Breast epithelium (tissue), 4 donors: ENCODE measurements at regions not wholly inside any gene's neighbourhood (a gene's known extent, or its start where the extent isn't known, plus 50 kb on each side); places are given as distances from the start of the nearest gene placed in this dataset.
"Not testable (repeated sequence)": the region's sequence is repeated elsewhere in the genome, so short reads cannot be mapped to it uniquely, and the experiment has no call there.

Experiments
- DNase-seq, 2 donors: peaks; one replicate each; pipeline ENCODE4 v3.0.0-alpha.2; 2019; ENCODE audit warnings: low spot score in 2 of 2
- H3K27ac ChIP-seq, 2 donors: fragments of 200-600 bp; sonication (generic) in 1 of 2; one replicate each; pipeline ENCODE4 v1.5.1; 2016 to 2019; ENCODE audit warnings: mild to moderate bottlenecking in 1 of 2
- H3K27me3 ChIP-seq, 2 donors: fragments of 200-600 bp; sonication (generic) in 1 of 2; one replicate each; pipeline versions ENCODE4 v1.5.1 to v1.6.0; 2017 to 2019; ENCODE audit warnings: control low read depth in 1 of 2, mild to moderate bottlenecking in 1 of 2
- H3K36me3 ChIP-seq: fragments of 200-600 bp; one replicate; pipeline ENCODE4 v1.5.1; 2019
- H3K4me1 ChIP-seq, 2 donors: fragments of 200-600 bp; sonication (generic); one replicate each; pipeline ENCODE4 v1.5.1; 2016 to 2019; ENCODE audit warnings: control low read depth in 1 of 2
- H3K4me3 ChIP-seq, 3 donors: fragments of 200-600 bp; sonication (generic); 1 replicate in 2 of 3; 2 replicates in 1 of 3; pipeline ENCODE4 v1.5.1; 2016 to 2019; ENCODE audit warnings: mild to moderate bottlenecking in 3 of 3, moderate library complexity in 2 of 3
- H3K9me3 ChIP-seq, 2 donors: fragments of 200-600 bp; sonication (generic) in 1 of 2; one replicate each; pipeline ENCODE4 v1.5.1; 2016 to 2019; ENCODE audit warnings: control low read depth in 1 of 2
- intact Hi-C: fragments of 100-400 bp; cut with DNase I; formaldehyde crosslinking; loops from one replicate; pipeline ENCODE4 v1.15.1; 2023; ENCODE audit warnings: low total_unique reads

DNA sequence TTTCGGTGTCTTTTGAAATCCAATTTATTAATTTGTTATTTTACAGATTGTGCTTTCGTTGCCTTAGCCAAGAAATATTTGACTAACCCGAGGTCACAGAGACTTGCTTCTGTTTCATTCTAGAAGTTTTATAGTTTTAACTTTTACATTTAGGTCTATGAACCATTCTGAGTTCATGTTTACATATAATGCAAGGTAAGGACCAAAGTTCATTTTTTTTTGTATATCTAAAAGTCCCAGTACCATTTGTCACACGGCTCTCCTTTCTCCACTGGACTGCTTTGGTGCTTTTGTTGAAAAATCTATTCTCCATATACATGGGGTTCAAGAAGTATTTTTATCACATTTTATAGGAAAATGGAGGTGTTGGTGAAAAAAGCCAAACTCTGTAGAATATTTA lies 411.4 kb upstream of the SPATA31A3 start:
- H3K27ac ChIP-seq, DNase-seq, intact Hi-C loops, H3K4me3 ChIP-seq, H3K36me3 ChIP-seq, H3K27me3 ChIP-seq, H3K4me1 ChIP-seq, H3K9me3 ChIP-seq: not testable (repeated sequence)

DNA sequence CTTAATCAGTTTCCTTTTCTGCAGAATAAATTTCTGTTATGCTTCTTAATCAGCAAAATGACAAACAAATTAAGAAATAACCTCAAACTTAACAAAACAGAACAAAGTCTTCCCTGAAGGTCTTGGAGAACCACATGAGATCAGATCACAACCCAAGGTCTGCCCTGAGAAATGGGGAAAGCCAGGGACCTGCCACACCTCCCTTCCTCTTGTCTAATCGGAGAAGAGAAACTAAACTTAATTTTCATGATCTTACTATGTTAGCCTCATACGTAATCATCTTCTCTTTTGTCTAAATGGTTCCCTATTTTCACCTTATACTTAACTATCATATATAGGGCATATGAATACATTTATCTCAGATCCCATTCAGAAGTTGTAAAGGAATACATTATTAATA lies 405.4 kb upstream of the SPATA31A3 start:
- intact Hi-C loops, H3K27me3 ChIP-seq, H3K9me3 ChIP-seq, H3K4me3 ChIP-seq, DNase-seq, H3K4me1 ChIP-seq, H3K36me3 ChIP-seq, H3K27ac ChIP-seq: not testable (repeated sequence)

DNA sequence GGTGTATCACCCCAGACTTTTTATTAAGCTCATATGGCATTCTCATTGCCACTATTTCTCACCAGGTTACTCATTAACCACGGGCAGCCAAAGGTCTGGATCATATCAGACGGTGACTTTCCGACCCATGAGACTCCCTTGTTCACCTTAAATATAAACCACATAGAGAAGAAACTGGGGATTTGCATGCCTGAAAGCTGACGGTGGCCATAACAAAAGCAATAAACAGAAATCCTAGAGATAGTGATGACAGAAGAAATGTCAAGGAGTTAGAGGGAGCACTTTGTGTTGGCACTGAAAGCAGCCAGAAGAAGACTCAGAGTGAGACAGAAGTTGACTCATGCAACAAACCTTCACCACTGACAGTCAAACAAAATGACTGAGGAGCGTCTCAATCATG lies 402.4 kb upstream of the SPATA31A3 start:
- H3K27ac ChIP-seq, DNase-seq, intact Hi-C loops, H3K4me1 ChIP-seq, H3K27me3 ChIP-seq, H3K4me3 ChIP-seq, H3K36me3 ChIP-seq, H3K9me3 ChIP-seq: not testable (repeated sequence)

DNA sequence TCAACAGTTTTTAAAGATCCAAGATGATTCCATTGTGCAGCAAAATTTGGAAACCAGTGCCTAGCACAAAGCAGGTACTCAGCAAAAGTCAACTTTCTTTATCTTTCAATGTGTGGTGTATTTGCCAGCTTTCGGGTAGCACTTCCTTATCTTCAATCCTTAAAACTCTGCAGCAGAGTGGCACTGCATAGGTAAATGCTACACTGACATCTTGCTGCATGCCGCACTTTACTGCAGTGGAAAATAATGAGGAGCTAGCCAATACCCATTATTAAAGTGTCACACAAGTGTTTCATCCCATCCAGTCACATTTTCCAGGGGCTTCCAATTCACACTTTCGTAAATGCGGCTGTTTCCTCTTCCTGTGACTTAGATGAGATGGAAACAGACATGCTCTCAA lies 401.7 kb upstream of the SPATA31A3 start:
- DNase-seq, H3K36me3 ChIP-seq, H3K27me3 ChIP-seq, H3K9me3 ChIP-seq, H3K27ac ChIP-seq, intact Hi-C loops, H3K4me1 ChIP-seq, H3K4me3 ChIP-seq: not testable (repeated sequence)

DNA sequence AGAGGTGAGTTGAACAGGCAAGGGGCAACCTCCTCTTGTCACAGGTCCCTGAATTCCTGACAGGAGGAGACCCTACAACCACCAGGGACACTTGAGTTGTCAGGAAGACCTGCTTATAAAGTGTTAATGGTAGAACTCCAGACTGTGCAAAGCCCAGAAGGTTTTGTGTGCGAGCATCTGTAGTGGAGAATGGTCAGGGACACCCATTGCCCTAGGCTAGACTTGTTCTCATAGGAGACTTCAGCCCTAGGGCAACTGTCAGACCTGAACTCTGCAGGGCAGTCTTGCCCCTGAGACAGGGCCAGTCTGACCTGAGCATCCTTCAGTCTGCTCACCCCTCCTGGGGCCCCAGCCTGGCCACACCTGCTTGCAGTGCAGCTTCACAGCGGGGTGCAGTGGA lies 377.3 kb upstream of the SPATA31A3 start:
- H3K27me3 ChIP-seq, intact Hi-C loops, H3K27ac ChIP-seq, H3K9me3 ChIP-seq, DNase-seq, H3K4me1 ChIP-seq, H3K36me3 ChIP-seq, H3K4me3 ChIP-seq: not testable (repeated sequence)

DNA sequence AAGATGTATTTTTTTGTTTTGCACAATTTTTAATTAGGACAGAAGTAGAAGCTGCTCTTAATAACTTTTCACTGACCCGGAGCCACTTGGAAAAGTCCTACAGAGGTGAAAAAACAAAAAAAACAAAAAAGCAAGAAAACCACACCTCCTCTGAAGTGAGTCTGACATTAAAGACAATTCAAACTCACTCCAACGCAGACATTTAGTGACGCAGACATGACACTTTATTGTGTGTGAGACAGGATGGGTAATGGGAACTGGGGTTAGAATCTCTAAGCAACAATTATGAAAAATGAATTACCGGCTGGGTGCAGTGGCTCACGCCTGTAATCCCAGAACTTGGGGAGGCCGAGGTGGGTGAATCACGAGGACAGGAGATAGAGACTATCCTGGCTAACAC lies 370.0 kb upstream of the SPATA31A3 start:
- H3K27ac ChIP-seq, H3K4me1 ChIP-seq, H3K4me3 ChIP-seq, H3K36me3 ChIP-seq, DNase-seq, intact Hi-C loops, H3K9me3 ChIP-seq, H3K27me3 ChIP-seq: not testable (repeated sequence)

DNA sequence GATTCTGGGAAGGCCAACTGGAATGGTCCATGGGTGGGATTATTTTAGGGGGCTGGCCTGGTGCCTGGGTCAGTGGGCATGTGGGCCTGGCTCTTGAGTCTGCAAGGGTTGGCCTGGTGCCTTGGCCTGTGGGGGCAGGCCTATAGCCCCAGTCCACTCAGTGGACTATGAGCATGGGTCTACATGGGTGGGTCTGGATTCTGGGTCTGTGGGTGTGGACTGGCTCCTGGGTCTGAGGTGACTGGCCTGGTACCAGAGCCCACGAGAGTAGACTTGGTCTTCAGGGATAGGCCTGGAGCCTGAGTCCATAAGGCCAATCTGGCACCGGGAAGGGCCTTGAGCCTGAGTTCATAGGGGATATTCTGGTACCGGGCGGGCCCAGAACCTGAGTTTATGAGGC lies 361.6 kb upstream of the SPATA31A3 start:
- H3K27me3 ChIP-seq, DNase-seq, H3K9me3 ChIP-seq, H3K4me3 ChIP-seq, H3K27ac ChIP-seq, intact Hi-C loops, H3K4me1 ChIP-seq, H3K36me3 ChIP-seq: not testable (repeated sequence)

DNA sequence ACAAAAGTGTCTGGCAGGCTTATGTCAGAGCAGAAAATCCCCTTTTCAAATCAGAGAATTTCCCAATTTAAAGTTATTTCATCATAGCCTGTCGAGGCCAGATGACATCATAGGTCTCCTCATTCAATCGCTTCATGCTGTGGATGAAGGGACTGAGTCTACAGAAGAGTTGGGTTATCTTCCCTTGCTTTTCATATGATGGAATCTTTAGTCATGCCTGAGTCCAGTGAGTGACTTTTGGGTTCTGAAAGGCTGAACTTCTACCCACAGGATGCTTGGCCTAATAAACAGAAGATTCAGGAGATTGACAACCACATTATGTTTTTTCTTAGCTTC lies 357.0 kb upstream of the SPATA31A3 start:
- H3K4me3 ChIP-seq, H3K27ac ChIP-seq, H3K36me3 ChIP-seq, H3K4me1 ChIP-seq, intact Hi-C loops, DNase-seq, H3K9me3 ChIP-seq, H3K27me3 ChIP-seq: not testable (repeated sequence)

DNA sequence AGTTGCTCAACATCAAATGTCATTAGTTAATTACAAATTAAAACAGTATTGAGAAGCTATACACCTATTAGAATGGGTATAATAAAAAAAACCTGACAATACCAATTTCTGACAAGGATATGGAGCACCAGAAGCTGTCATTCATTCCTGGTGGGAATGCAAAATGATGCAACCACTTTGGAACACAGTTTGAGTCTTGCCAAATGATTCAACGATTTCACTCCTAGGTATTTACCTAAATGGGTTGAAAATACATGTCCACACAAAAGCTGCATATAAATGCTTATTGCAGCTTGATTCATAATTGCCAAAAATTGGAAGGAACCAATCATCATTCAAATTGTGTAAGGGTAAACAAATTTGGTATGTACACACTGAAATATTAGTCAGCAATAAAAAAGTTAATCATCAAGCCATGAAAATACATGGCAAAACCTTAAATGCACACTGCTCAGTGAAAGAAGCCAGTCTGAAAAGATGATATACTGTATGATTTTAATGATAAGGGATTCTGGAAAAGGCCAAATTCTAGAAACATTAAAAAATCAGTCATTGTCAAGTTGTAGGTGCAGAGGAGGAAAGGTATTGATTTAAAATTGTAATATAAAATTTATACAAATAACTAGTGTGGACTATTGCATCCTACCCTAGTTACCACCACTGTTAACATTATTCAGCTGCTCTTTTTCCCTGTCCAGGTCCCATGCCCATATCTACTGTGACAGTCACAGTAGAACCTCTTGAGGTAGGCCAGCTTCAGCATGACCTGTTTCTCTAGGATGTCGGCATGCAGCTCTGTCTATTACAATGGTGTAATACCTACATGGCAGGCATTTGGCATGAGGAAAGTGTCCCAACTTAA lies 356.4 kb upstream of the SPATA31A3 start:
- DNase-seq, intact Hi-C loops, H3K27me3 ChIP-seq, H3K4me3 ChIP-seq, H3K36me3 ChIP-seq, H3K4me1 ChIP-seq, H3K27ac ChIP-seq, H3K9me3 ChIP-seq: not testable (repeated sequence)

DNA sequence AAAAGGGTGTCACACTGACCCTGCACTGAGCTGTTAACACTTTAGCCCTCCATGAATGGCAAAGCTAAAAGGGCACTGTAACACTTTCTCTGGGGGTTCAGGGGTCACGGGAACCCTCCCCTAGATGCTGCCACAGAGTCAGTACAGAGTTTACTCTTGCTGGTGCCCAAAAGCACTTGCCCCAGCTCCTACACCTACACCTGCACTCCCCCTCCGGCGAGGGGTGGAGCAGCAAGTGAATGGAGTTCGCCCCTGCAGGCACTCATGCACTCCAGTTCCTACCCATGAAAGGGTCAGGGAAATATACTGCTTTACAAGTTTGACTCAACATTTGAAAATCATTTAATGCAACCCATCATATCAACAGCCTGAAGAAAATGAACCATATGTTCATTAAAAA lies 355.7 kb upstream of the SPATA31A3 start:
- H3K36me3 ChIP-seq, DNase-seq, H3K27ac ChIP-seq, H3K4me1 ChIP-seq, H3K4me3 ChIP-seq, H3K27me3 ChIP-seq, intact Hi-C loops, H3K9me3 ChIP-seq: not testable (repeated sequence)

DNA sequence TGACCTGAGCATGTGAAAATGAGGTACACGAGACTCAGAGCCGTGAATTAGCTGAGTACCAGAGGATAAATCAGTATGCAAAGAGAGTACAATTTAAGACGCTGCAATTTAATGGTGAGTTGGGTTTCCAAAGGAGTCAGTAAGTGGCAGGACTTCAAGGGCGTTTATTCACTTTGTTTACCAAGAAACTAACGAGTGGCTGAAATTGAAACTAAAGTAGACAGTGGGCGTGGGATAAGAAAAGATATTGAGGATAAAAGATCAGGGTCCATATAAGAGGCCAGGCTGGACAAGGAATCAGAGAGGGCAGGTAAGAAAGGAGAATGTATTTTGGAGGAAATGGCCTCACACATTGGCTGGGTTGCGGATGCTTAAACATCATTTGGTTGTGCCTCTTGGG lies 346.9 kb upstream of the SPATA31A3 start:
- H3K9me3 ChIP-seq, H3K4me3 ChIP-seq, H3K36me3 ChIP-seq, H3K27me3 ChIP-seq, DNase-seq, H3K27ac ChIP-seq, intact Hi-C loops, H3K4me1 ChIP-seq: not testable (repeated sequence)

DNA sequence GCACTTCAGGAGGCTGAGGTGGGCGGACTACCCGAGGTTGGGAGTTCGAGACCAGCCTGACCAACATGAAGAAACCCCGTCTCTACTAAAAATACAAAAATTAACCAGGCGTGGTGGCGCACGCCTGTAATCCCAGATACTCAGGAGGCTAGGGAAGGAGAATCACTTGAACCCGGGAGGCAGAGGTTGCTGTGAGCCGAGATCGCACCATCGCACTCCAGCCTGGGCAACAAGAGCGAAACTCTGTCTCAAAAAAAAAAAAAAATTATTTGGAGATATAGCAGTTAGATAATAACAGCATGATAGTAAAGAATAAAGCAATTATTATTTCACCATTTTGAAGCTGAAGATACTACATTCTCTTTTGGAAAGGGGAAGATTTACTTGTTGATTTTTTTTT lies 345.9 kb upstream of the SPATA31A3 start:
- DNase-seq, result peak in 1 of 2 donors; percentile 2
- H3K27ac ChIP-seq, H3K9me3 ChIP-seq, H3K4me1 ChIP-seq, H3K36me3 ChIP-seq, H3K27me3 ChIP-seq, H3K4me3 ChIP-seq, intact Hi-C loops: not testable (repeated sequence)

DNA sequence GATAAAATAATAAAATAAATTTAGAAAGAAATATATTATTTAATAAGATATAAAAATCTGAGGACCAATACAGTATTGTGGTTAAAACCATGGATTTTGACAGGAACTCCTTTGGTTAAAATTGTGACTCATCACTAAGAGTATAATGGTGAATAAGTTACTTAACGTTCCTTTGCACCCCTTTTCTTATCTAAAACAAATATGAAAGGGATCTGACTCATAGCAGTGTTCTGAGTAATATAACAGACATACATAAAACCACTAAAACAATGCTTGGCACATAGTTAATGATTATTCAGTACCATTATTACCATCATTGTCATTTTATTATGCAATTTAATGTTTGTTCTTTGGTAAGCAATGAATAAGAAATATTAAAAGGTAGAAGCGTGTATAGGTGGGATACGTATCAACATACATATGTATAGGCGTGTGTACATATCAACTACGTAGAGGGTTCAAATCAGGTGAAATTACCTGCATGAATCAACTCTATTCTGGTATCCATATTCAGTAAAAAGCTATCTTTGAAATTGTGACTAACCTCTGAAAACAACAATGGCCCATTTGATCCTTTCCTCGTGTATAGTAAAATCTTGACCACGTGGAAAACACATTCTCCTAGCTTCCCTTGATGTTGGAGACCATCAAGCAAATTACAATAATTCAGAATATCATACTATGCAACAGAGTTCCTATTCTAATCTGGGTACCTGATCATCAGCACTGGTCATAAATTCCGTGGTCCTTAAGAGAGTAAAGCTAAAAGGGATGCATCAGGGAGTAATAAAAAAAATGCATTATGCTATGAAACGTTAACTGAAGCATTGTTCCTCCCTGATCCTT lies 342.6 kb upstream of the SPATA31A3 start:
- H3K36me3 ChIP-seq, H3K4me1 ChIP-seq, H3K9me3 ChIP-seq, H3K4me3 ChIP-seq, H3K27ac ChIP-seq, H3K27me3 ChIP-seq, intact Hi-C loops, DNase-seq: not testable (repeated sequence)

DNA sequence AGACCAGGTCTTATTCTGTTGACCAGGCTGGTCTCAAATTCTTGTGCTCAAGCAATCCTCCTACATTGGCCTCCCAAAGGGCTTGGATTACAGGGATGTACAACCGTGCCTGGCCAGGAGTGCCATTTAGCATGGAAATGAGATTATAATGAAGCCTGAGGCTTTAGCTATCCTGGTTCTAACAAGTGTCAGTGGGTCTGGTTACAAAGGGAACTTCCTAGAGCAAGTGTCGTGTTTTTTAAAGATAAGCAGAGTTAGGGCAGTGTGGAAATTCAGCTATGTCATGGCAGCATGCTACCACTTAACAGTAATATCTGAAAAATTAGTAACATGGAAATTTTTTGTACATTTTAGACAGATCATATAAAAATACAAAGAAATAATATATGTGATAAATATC lies 339.3 kb upstream of the SPATA31A3 start:
- H3K4me1 ChIP-seq, H3K9me3 ChIP-seq, H3K36me3 ChIP-seq, H3K27me3 ChIP-seq, H3K4me3 ChIP-seq, intact Hi-C loops, H3K27ac ChIP-seq, DNase-seq: not testable (repeated sequence)
